Smooth muscle cell (in vitro differentiated cells): ENCODE measurements at regions not wholly inside any gene's neighbourhood (a gene's known extent, or its start where the extent isn't known, plus 50 kb on each side); places are given as distances from the start of the nearest gene placed in this dataset.

Experiments
- DNase-seq: peaks from one replicate; lab custom pipeline; 2025; ENCODE audit not compliant: unreplicated experiment; lab: John Stamatoyannopoulos, UW
- H2AFZ ChIP-seq: fragments of 200-600 bp; sonication (generic); 2 replicates; pipeline ENCODE4 v1.6.0; 2016; ENCODE audit warnings: antibody characterized with exemption, low read depth, mild to moderate bottlenecking
- H3F3A ChIP-seq: fragments of 200-600 bp; sonication (generic); 2 replicates; pipeline ENCODE4 v1.6.0; 2017; ENCODE audit warnings: antibody characterized with exemption, low read depth
- H3K27ac ChIP-seq: fragments of 200-600 bp; sonication (generic); 2 replicates; pipeline ENCODE4 v1.5.1; 2016; ENCODE audit warnings: low read depth, mild to moderate bottlenecking
- H3K27me3 ChIP-seq: fragments of 200-600 bp; sonication (generic); 2 replicates; pipeline ENCODE4 v1.6.1; 2016; ENCODE audit warnings: low read depth, mild to moderate bottlenecking
- H3K36me3 ChIP-seq: fragments of 200-600 bp; sonication (generic); 2 replicates; pipeline ENCODE4 v1.5.1; 2016; ENCODE audit warnings: low read depth
- H3K4me1 ChIP-seq: fragments of 200-600 bp; sonication (generic); 2 replicates; pipeline ENCODE4 v1.5.1; 2016; ENCODE audit warnings: low read depth
- H3K4me2 ChIP-seq: fragments of 200-600 bp; sonication (generic); 2 replicates; pipeline ENCODE4 v1.6.0; 2016; ENCODE audit warnings: mild to moderate bottlenecking
- H3K4me3 ChIP-seq: fragments of 200-600 bp; sonication (generic); 2 replicates; pipeline ENCODE4 v1.5.1; 2016; ENCODE audit warnings: mild to moderate bottlenecking
- H3K79me2 ChIP-seq: fragments of 200-600 bp; sonication (generic); 2 replicates; pipeline ENCODE4 v1.6.0; 2016; ENCODE audit warnings: low read depth, mild to moderate bottlenecking
- H3K9ac ChIP-seq: fragments of 200-600 bp; sonication (generic); 2 replicates; pipeline ENCODE4 v1.6.0; 2016; ENCODE audit warnings: low read depth
- H3K9me3 ChIP-seq: fragments of 200-600 bp; sonication (generic); replicated peaks from 2 replicates; pipeline ENCODE4 v1.5.1; 2016; ENCODE audit warnings: low read depth
- H4K20me1 ChIP-seq: fragments of 200-600 bp; sonication (generic); 2 replicates; pipeline ENCODE4 v1.6.0; 2016; ENCODE audit warnings: low read depth
- CTCF ChIP-seq: fragments of 200-600 bp; sonication (generic); IDR thresholded peaks from 2 replicates; pipeline ENCODE4 v1.5.1; 2017; ENCODE audit warnings: borderline replicate concordance, mild to moderate bottlenecking, antibody characterized with exemption; ENCODE audit not compliant: insufficient read depth, poor library complexity, severe bottlenecking
- WGBS: methylation state at CpG from one replicate; pipeline ENCODE4 v1.1.7; 2016; ENCODE audit warnings: low lambda C conversion rate; 5-methylcytosine and 5-hydroxymethylcytosine counted together

GRCh38 chr4:134364928-134365327, 163.3 kb upstream of the PABPC4L start:
- Histone ChIP-seq H3K9me3 (no peaks in the 10 kb centered on the region), H3F3A (no peaks in the 10 kb centered on the region), H4K20me1 (no peaks in the 10 kb centered on the region)

GRCh38 chr4:134345244-134345643, 143.7 kb upstream of the PABPC4L start:
- no peak for DNase-seq
- Histone ChIP-seq H3K9ac (no peak overlapping the region), H3K9me3 (no peaks in the 10 kb centered on the region), H3K36me3 (no peaks in the 10 kb centered on the region), H3K27ac (no peak overlapping the region), H3K4me1 (no peaks in the 10 kb centered on the region), H3K27me3 (no peaks in the 10 kb centered on the region), H3K4me3 (no peak overlapping the region), H3K4me2 (no peak overlapping the region), H3K79me2 (no peaks in the 10 kb centered on the region), H3F3A (no peaks in the 10 kb centered on the region), H4K20me1 (no peaks in the 10 kb centered on the region), H2AFZ (no peak overlapping the region)
- 78% methylated on average over 2 of the region's 2 CpGs for WGBS
- no peak for TF ChIP-seq CTCF

More at GRCh38 chr4:134364928-134365327, 163.3 kb upstream of the PABPC4L start:
- no peaks in the 10 kb centered on the region for H3K79me2 ChIP-seq
- no peak overlapping the region for H3K4me3 ChIP-seq
- WGBS = 98% methylated on average over 1 of the region's 1 CpG
- H3K4me2 ChIP-seq = no peak overlapping the region
- H2AFZ ChIP-seq = no peak overlapping the region
- no peak overlapping the region for H3K9ac ChIP-seq
- no peak for TF ChIP-seq CTCF
- H3K27ac ChIP-seq = no peak overlapping the region
- no peaks in the 10 kb centered on the region for H3K4me1 ChIP-seq
- no peaks in the 10 kb centered on the region for H3K36me3 ChIP-seq
- no peak for DNase-seq
- no peaks in the 10 kb centered on the region for H3K27me3 ChIP-seq

GRCh38 chr4:134343656-134344055, 142.1 kb upstream of the PABPC4L start:
- no peak for TF ChIP-seq CTCF
- Histone ChIP-seq H3K79me2 (no peaks in the 10 kb centered on the region), H3K36me3 (no peaks in the 10 kb centered on the region), H3K27ac (no peak overlapping the region), H4K20me1 (no peaks in the 10 kb centered on the region), H3K4me2 (no peak overlapping the region), H3K9ac (no peak overlapping the region), H3K4me1 (no peaks in the 10 kb centered on the region), H3F3A (no peaks in the 10 kb centered on the region), H3K27me3 (no peaks in the 10 kb centered on the region), H2AFZ (no peak overlapping the region), H3K4me3 (no peak overlapping the region), H3K9me3 (no peaks in the 10 kb centered on the region)
- no peak for DNase-seq
- 98% methylated on average over 5 of the region's 5 CpGs for WGBS

- Histone ChIP-seq H3K27ac (no peak overlapping the region), H3K27me3 (no peaks in the 10 kb centered on the region), H3K4me2 (no peak overlapping the region), H3F3A (no peaks in the 10 kb centered on the region), H3K4me1 (no peaks in the 10 kb centered on the region), H3K36me3 (no peaks in the 10 kb centered on the region), H3K9ac (no peak overlapping the region), H2AFZ (no peak overlapping the region), H3K79me2 (no peaks in the 10 kb centered on the region), H4K20me1 (no peaks in the 10 kb centered on the region), H3K9me3 (no peaks in the 10 kb centered on the region), H3K4me3 (no peak overlapping the region)
- no peak for DNase-seq
- 0% methylated on average over 2 of the region's 2 CpGs for WGBS
- TF ChIP-seq CTCF = no peak
Measured at GRCh38 chr4:134343081-134343480, 141.5 kb upstream of the PABPC4L start.
